ENCODE measurements at regions not wholly inside any gene's neighbourhood (a gene's known extent, or its start where the extent isn't known, plus 50 kb on each side); places are given as distances from the start of the nearest gene placed in this dataset.

DNA sequence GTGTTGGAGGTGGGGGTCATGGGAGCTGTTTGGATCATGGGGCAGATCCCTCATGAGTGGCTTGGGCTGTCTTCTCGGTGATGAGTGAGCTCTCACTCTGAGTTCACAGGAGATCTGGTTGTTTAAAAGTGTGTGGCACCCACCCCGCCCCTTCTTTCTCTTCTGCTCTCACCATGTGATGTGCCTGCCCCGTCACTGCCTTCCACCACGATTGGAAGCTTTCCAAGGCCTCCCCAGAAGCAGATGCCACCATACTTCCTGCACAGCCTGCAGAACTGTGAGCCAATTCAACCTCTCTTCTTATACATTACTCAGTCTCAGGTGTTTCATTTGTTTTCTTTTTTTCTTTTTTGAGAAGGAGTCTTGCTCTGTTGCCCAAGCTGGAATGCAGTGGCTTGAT, 170.0 kb downstream of the PTPN20 start:
- TF ChIP-seq, protein P1, sequence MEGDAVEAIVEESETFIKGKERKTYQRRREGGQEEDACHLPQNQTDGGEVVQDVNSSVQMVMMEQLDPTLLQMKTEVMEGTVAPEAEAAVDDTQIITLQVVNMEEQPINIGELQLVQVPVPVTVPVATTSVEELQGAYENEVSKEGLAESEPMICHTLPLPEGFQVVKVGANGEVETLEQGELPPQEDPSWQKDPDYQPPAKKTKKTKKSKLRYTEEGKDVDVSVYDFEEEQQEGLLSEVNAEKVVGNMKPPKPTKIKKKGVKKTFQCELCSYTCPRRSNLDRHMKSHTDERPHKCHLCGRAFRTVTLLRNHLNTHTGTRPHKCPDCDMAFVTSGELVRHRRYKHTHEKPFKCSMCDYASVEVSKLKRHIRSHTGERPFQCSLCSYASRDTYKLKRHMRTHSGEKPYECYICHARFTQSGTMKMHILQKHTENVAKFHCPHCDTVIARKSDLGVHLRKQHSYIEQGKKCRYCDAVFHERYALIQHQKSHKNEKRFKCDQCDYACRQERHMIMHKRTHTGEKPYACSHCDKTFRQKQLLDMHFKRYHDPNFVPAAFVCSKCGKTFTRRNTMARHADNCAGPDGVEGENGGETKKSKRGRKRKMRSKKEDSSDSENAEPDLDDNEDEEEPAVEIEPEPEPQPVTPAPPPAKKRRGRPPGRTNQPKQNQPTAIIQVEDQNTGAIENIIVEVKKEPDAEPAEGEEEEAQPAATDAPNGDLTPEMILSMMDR (IDR thresholded peaks at IDR 0.05), result no peak
- TF ChIP-seq POLR2AphosphoS5 (IDR thresholded peaks at IDR 0.05) (no peak), POLR2A (IDR thresholded peaks at IDR 0.05) (no peak), EP300 (IDR thresholded peaks at IDR 0.05) (no peak)
